ENCODE measurements at regions not wholly inside any gene's neighbourhood (a gene's known extent, or its start where the extent isn't known, plus 50 kb on each side); places are given as distances from the start of the nearest gene placed in this dataset.

DNA sequence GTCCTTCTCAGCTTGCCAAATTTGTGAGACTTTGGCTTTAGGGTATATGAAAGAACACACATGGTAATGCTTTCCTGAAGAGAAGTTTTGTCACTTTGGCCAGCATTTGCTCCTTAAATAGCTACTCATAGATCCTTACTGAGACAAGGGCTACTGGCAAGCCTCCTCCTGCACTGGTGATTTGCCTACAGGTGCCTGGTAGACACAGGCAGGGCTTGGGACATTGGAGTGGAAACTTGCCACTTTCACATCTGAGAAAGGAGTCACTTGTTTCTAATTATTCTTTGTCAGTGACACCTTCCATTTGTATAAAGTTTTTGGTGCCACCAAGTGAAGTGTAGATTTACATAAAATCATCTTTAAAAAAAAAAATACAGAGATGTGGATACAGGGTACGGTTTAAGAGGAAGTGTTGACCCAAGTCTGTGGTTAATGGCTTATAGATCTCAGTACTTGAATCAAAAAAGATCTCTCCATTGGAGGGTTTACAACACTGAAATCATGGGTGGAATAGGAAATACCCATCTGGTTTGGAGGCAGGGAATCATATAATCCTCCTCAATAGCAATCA, 132.8 kb upstream of the GADL1 start:
- TF ChIP-seq, protein P1, sequence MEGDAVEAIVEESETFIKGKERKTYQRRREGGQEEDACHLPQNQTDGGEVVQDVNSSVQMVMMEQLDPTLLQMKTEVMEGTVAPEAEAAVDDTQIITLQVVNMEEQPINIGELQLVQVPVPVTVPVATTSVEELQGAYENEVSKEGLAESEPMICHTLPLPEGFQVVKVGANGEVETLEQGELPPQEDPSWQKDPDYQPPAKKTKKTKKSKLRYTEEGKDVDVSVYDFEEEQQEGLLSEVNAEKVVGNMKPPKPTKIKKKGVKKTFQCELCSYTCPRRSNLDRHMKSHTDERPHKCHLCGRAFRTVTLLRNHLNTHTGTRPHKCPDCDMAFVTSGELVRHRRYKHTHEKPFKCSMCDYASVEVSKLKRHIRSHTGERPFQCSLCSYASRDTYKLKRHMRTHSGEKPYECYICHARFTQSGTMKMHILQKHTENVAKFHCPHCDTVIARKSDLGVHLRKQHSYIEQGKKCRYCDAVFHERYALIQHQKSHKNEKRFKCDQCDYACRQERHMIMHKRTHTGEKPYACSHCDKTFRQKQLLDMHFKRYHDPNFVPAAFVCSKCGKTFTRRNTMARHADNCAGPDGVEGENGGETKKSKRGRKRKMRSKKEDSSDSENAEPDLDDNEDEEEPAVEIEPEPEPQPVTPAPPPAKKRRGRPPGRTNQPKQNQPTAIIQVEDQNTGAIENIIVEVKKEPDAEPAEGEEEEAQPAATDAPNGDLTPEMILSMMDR (IDR thresholded peaks at IDR 0.05): no peak
- no peak for TF ChIP-seq EP300 (IDR thresholded peaks at IDR 0.05)
